ENCODE measurements at regions not wholly inside any gene's neighbourhood (a gene's known extent, or its start where the extent isn't known, plus 50 kb on each side); places are given as distances from the start of the nearest gene placed in this dataset.
"Not testable (repeated sequence)": the region's sequence is repeated elsewhere in the genome, so short reads cannot be mapped to it uniquely, and the experiment has no call there.

GRCh38 chr15:26223720-26224119, 360.6 kb upstream of the ATP10A start:
- TF ChIP-seq CTCF (conservative IDR thresholded peaks at IDR 0.05; ENCODE audit: low read length), result no peak
- H3K4me3 ChIP-seq (ENCODE audit: low read length), result no peak overlapping the region
- DNase-seq (ENCODE audit: low read depth), result no peak

- no peak for TF ChIP-seq CTCF (conservative IDR thresholded peaks at IDR 0.05; ENCODE audit: low read length)
- no peak for DNase-seq (ENCODE audit: low read depth)
- H3K4me3 ChIP-seq (ENCODE audit: low read length), result no peak overlapping the region
These were observed 359.7 kb upstream of the ATP10A start for GRCh38 chr15:26222781-26223180.

- not testable (repeated sequence) for H3K4me3 ChIP-seq (ENCODE audit: low read length); DNase-seq (ENCODE audit: low read depth)
These were observed 353.9 kb upstream of the ATP10A start for GRCh38 chr15:26217043-26217442.

GRCh38 chr15:26214290-26214689, 351.2 kb upstream of the ATP10A start:
- no peak for DNase-seq (ENCODE audit: low read depth)
- TF ChIP-seq CTCF (conservative IDR thresholded peaks at IDR 0.05; ENCODE audit: low read length), result no peak
- no peak overlapping the region for H3K4me3 ChIP-seq (ENCODE audit: low read length)

GRCh38 chr15:26213427-26213826, 350.3 kb upstream of the ATP10A start:
- TF ChIP-seq CTCF (conservative IDR thresholded peaks at IDR 0.05; ENCODE audit: low read length), result no peak
- DNase-seq (ENCODE audit: low read depth), result no peak
- H3K4me3 ChIP-seq (ENCODE audit: low read length), result no peak overlapping the region

GRCh38 chr15:26212109-26212508, 349.0 kb upstream of the ATP10A start:
- no peak for TF ChIP-seq CTCF (conservative IDR thresholded peaks at IDR 0.05; ENCODE audit: low read length)
- no peak for DNase-seq (ENCODE audit: low read depth)
- H3K4me3 ChIP-seq (ENCODE audit: low read length), result no peak overlapping the region

- DNase-seq (ENCODE audit: low read depth), result no peak
- TF ChIP-seq CTCF (conservative IDR thresholded peaks at IDR 0.05; ENCODE audit: low read length), result no peak
- H3K4me3 ChIP-seq (ENCODE audit: low read length), result no peak overlapping the region
These were observed 347.9 kb upstream of the ATP10A start for GRCh38 chr15:26210980-26211379.

Measured in AG10803 (cell line).